Heart left ventricle (tissue), 13 donors: ENCODE measurements at regions not wholly inside any gene's neighbourhood (a gene's known extent, or its start where the extent isn't known, plus 50 kb on each side); places are given as distances from the start of the nearest gene placed in this dataset.

Source experiments
- CTCF ChIP-seq, 12 donors: fragments of 200-600 bp; sonication (generic) in 4 of 12; IDR thresholded peaks; one replicate each; pipeline versions ENCODE4 v1.5.0 to v1.8.0; 2018 to 2022; ENCODE audit warnings: antibody characterized with exemption in 12 of 12, mild to moderate bottlenecking in 5 of 12
- POLR2A ChIP-seq, 2 donors: fragments of 450-650 bp; IDR thresholded peaks; one replicate each; pipeline ENCODE4 v1.6.1; 2017; ENCODE audit warnings: antibody characterized with exemption in 2 of 2, mild to moderate bottlenecking in 2 of 2, moderate library complexity in 2 of 2
- donor health status: ischemic (EF 13 %, LVEDD 7.1; RV severe dilation, severe dysfunction).
- donor health status: DM: no; HTN: yes; CAD: no.
- donor health status: DM: no; HTN: no; CAD: no.
- donor health status: ischemic (EF 25% LVEDD 6.9; RV normal size, moderate dysfunction).
- donor health status: ischemic (EF 25% LVEDD 5.7; RV mildly dilated, moderate dysfunction).
- donor health status: ischemic (EF 35%, LVEDD 5.7; RV mildly dilated, moderate dysfunction).
- donor health status: nonischemic (EF 11% LVEDD 7.7; RV severe dilation, severe dysfunction).
- donor health status: DM: yes; HTN: yes; CAD: no.
- donor health status: PGD.
- donor health status: ischemic (EF 29% LVEDD 5.4; RV normal size, mild dysfunction).
- donor health status: nonischemic (EF 23%, LVEDD 6.1; RV moderate dilation, normal function).

GRCh38 chrX:25755194-25755593, 382.9 kb upstream of the MAGEB18 start:
- no peak for TF ChIP-seq POLR2A (IDR thresholded peaks at IDR 0.05)
- no peak for TF ChIP-seq CTCF (IDR thresholded peaks at IDR 0.05)
